ENCODE measurements at regions not wholly inside any gene's neighbourhood (a gene's known extent, or its start where the extent isn't known, plus 50 kb on each side); places are given as distances from the start of the nearest gene placed in this dataset.

DNA sequence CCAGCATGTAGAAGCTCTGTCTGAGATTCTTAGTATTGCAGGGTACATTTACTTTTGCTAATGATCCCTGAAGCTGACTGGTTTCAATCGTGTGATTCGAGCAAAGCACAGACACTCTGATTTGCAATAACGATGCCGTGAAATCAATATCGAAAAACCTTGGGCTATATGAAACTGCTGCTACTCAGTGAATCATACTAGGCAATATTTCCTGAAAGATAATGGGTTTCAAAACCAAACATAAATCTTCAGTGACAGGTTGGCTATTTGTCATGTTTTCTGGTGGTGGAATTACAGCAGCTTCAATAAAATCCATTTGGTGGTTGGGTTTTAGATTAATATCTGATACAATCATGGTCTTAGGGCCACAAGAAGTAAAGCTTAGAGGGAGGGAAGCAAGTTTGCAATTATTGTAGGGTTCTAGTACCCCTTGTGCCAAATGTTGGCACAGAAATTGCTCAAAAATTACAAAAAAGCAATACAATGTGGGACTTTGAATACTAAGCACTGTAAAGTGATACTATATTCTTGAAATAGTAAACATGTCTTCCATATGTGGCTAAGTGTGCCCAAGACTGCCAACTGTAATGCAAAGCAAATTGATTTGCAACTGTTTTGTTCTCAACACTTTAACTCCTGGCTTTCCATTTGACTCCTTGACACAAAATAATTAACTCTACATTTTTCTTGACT lies 112.4 kb upstream of the JAZF1 start:
- no peak for DNase-seq
- Histone ChIP-seq H3K4me3 (ENCODE audit: low read length) (no peak overlapping the region), H3K4me1 (ENCODE audit: control insufficient read depth, insufficient read depth, low read length) (no peaks in the 10 kb centered on the region), H3K27me3 (ENCODE audit: control insufficient read depth, insufficient read depth, low read length) (no peaks in the 10 kb centered on the region), H3K9me3 (ENCODE audit: control insufficient read depth, low read depth, low read length) (no peaks in the 10 kb centered on the region), H3K36me3 (ENCODE audit: control insufficient read depth, insufficient read depth, low read length) (no peaks in the 10 kb centered on the region), H3K27ac (ENCODE audit: low read length) (no peak overlapping the region)
- 100% methylated on average over 2 of the region's 5 CpGs for WGBS (ENCODE audit: insufficient coverage, low lambda C conversion rate)

DNA sequence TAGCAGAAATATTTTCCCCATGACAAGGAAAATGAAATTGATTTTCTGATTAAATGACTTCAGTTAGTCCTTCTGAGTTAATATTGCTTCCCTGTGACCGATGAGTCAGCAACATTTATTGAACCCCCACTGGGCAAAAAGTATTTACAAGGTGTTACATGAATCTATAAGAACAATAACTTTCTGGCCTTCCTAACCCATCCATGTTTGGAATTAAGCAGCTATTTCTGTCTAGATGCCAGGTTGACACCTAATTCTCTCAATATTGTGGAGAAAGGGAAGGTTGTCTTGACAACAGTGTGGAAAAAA lies 112.9 kb upstream of the JAZF1 start:
- no peak overlapping the region for H3K27ac ChIP-seq (ENCODE audit: low read length)
- DNase-seq = no peak
- WGBS (ENCODE audit: insufficient coverage, low lambda C conversion rate) = no CpG with 5 or more reads among the region's 1 CpG

GRCh38 chr7:28296571-28297483 lies 115.5 kb upstream of the CREB5 start:
- Histone ChIP-seq H3K9me3 (ENCODE audit: control insufficient read depth, low read depth, low read length) (no peaks in the 10 kb centered on the region), H3K27ac (ENCODE audit: low read length) (no peak overlapping the region), H3K4me3 (ENCODE audit: low read length) (no peak overlapping the region), H3K27me3 (ENCODE audit: control insufficient read depth, insufficient read depth, low read length) (no peaks in the 10 kb centered on the region), H3K36me3 (ENCODE audit: control insufficient read depth, insufficient read depth, low read length) (no peaks in the 10 kb centered on the region), H3K4me1 (ENCODE audit: control insufficient read depth, insufficient read depth, low read length) (no peaks in the 10 kb centered on the region)
- peak in 1 of 2 donors; percentile 39 for DNase-seq
- WGBS (ENCODE audit: insufficient coverage, low lambda C conversion rate) = 40% methylated on average over 1 of the region's 4 CpGs

More for the DNA sequence above, 112.9 kb upstream of the JAZF1 start:
- Histone ChIP-seq H3K36me3 (ENCODE audit: control insufficient read depth, insufficient read depth, low read length) (no peaks in the 10 kb centered on the region), H3K9me3 (ENCODE audit: control insufficient read depth, low read depth, low read length) (no peaks in the 10 kb centered on the region), H3K27me3 (ENCODE audit: control insufficient read depth, insufficient read depth, low read length) (no peaks in the 10 kb centered on the region), H3K4me3 (ENCODE audit: low read length) (no peak overlapping the region), H3K4me1 (ENCODE audit: control insufficient read depth, insufficient read depth, low read length) (no peaks in the 10 kb centered on the region)

DNA sequence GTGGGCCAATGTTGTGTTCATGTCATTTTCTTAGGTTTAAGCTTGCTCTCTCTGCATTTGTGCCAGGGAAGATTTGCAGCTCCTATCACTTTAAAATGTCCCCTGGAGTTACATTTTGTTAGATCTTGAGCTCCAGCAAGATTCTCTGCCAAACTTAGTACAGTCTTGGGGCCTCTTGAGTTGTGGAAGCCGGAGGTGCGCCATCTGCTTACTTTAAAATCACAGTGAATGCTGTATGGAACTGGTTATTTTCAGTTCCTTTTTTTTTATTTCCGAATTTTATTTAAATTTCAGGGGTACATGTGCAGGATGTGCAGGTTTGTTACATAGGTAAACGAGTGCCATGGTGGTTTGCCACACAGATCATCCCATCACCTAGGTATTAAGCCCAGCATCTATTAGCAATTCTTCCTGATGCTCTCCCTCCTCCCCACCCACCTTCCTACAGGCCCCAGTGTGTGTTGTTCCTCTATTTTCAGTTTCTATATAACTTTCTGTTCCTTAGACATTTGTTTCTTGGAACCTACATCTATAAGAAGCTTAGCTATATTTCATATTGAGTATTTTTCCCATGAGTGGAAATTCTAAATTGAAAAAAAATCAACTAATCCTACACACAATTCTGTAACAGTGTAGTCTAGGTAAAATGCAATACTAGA lies 114.4 kb upstream of the CREB5 start:
- Histone ChIP-seq H3K9me3 (ENCODE audit: control insufficient read depth, low read depth, low read length) (no peaks in the 10 kb centered on the region), H3K27ac (ENCODE audit: low read length) (no peak overlapping the region), H3K27me3 (ENCODE audit: control insufficient read depth, insufficient read depth, low read length) (no peaks in the 10 kb centered on the region), H3K36me3 (ENCODE audit: control insufficient read depth, insufficient read depth, low read length) (no peaks in the 10 kb centered on the region), H3K4me1 (ENCODE audit: control insufficient read depth, insufficient read depth, low read length) (no peaks in the 10 kb centered on the region), H3K4me3 (ENCODE audit: low read length) (no peak overlapping the region)
- no peak for DNase-seq
- WGBS (ENCODE audit: insufficient coverage, low lambda C conversion rate) = no CpG with 5 or more reads among the region's 4 CpGs

GRCh38 chr7:28298870-28299518 lies 113.3 kb upstream of the CREB5 start:
- Histone ChIP-seq H3K27me3 (ENCODE audit: control insufficient read depth, insufficient read depth, low read length) (no peaks in the 10 kb centered on the region), H3K4me3 (ENCODE audit: low read length) (no peak overlapping the region), H3K9me3 (ENCODE audit: control insufficient read depth, low read depth, low read length) (no peaks in the 10 kb centered on the region), H3K27ac (ENCODE audit: low read length) (no peak overlapping the region), H3K36me3 (ENCODE audit: control insufficient read depth, insufficient read depth, low read length) (no peaks in the 10 kb centered on the region), H3K4me1 (ENCODE audit: control insufficient read depth, insufficient read depth, low read length) (no peaks in the 10 kb centered on the region)
- WGBS (ENCODE audit: insufficient coverage, low lambda C conversion rate) = no CpG with 5 or more reads among the region's 7 CpGs
- peak; percentile 29 to 58 for DNase-seq

DNA sequence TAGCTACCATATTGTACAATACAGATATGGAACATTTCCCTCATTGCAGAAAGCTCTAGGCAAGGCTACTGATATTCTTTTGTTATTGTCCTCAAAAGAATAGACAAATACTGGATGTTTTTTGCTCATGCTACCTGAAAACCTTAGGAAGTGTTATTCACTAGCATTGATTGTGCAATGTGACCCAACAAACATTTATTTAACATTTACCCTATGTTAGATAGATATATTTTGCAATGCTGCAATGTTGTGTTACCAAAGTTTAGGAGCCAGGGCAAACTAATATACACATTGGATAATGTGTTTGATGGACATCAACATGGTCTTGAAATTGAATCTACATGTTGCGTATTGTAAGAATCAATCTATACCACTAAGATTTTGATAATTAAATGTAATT lies 112.8 kb upstream of the CREB5 start:
- no CpG with 5 or more reads among the region's 1 CpG for WGBS (ENCODE audit: insufficient coverage, low lambda C conversion rate)
- no peak for DNase-seq
- H3K9me3 ChIP-seq (ENCODE audit: control insufficient read depth, low read depth, low read length) = no peaks in the 10 kb centered on the region

DNA sequence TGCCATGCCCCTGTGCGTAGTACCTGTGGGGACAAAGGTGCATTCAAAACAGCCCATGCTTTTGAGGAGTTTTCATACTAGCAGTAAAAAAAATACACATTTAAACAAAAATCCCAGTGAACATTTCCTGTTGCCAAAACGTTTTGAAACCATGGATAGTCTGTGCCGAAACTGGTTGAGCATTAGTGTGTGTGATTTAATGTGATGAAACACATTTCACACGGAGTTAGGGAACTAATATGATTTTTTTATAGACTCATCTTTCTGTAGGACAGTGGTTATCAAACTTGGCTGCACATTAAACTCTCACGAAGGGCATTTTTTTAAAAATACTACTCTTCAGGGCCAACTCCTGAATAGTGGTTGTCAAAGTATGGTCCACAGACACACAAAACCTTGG lies 111.8 kb upstream of the CREB5 start:
- H3K27ac ChIP-seq (ENCODE audit: low read length) = no peak overlapping the region
- no CpG with 5 or more reads among the region's 5 CpGs for WGBS (ENCODE audit: insufficient coverage, low lambda C conversion rate)
- DNase-seq = no peak
- no peaks in the 10 kb centered on the region for H3K27me3 ChIP-seq (ENCODE audit: control insufficient read depth, insufficient read depth, low read length)
- no peaks in the 10 kb centered on the region for H3K9me3 ChIP-seq (ENCODE audit: control insufficient read depth, low read depth, low read length)
- no peaks in the 10 kb centered on the region for H3K4me1 ChIP-seq (ENCODE audit: control insufficient read depth, insufficient read depth, low read length)
- no peak overlapping the region for H3K4me3 ChIP-seq (ENCODE audit: low read length)
- no peaks in the 10 kb centered on the region for H3K36me3 ChIP-seq (ENCODE audit: control insufficient read depth, insufficient read depth, low read length)

More for the DNA sequence above, 112.8 kb upstream of the CREB5 start:
- Histone ChIP-seq H3K27ac (ENCODE audit: low read length) (no peak overlapping the region), H3K36me3 (ENCODE audit: control insufficient read depth, insufficient read depth, low read length) (no peaks in the 10 kb centered on the region), H3K27me3 (ENCODE audit: control insufficient read depth, insufficient read depth, low read length) (no peaks in the 10 kb centered on the region), H3K4me1 (ENCODE audit: control insufficient read depth, insufficient read depth, low read length) (no peaks in the 10 kb centered on the region), H3K4me3 (ENCODE audit: low read length) (no peak overlapping the region)

- H3K9me3 ChIP-seq (ENCODE audit: control insufficient read depth, low read depth, low read length) = no peaks in the 10 kb centered on the region
- no peaks in the 10 kb centered on the region for H3K4me1 ChIP-seq (ENCODE audit: control insufficient read depth, insufficient read depth, low read length)
- no peak overlapping the region for H3K4me3 ChIP-seq (ENCODE audit: low read length)
- peak overlapping the region; percentile 45 for H3K27ac ChIP-seq (ENCODE audit: low read length)
- peak; percentile 34 to 74 for DNase-seq
- H3K27me3 ChIP-seq (ENCODE audit: control insufficient read depth, insufficient read depth, low read length) = no peaks in the 10 kb centered on the region
- WGBS (ENCODE audit: insufficient coverage, low lambda C conversion rate) = no CpG with 5 or more reads among the region's 5 CpGs
- H3K36me3 ChIP-seq (ENCODE audit: control insufficient read depth, insufficient read depth, low read length) = no peaks in the 10 kb centered on the region
Measured at GRCh38 chr7:28301148-28301641, 111.1 kb upstream of the CREB5 start.

- Histone ChIP-seq H3K4me3 (ENCODE audit: low read length) (no peak overlapping the region), H3K27ac (ENCODE audit: low read length) (no peak overlapping the region), H3K9me3 (ENCODE audit: control insufficient read depth, low read depth, low read length) (no peaks in the 10 kb centered on the region), H3K4me1 (ENCODE audit: control insufficient read depth, insufficient read depth, low read length) (peaks cover 2% of the 10 kb centered on the region), H3K36me3 (ENCODE audit: control insufficient read depth, insufficient read depth, low read length) (no peaks in the 10 kb centered on the region), H3K27me3 (ENCODE audit: control insufficient read depth, insufficient read depth, low read length) (no peaks in the 10 kb centered on the region)
- no peak for DNase-seq
Measured at GRCh38 chr7:28304290-28304689, 108.0 kb upstream of the CREB5 start.

All from large intestine (tissue), 3 donors.